IMR-90 (cell line): ENCODE measurements at regions not wholly inside any gene's neighbourhood (a gene's known extent, or its start where the extent isn't known, plus 50 kb on each side); places are given as distances from the start of the nearest gene placed in this dataset.

ENCODE experiments used
- ATAC-seq: fragments of 200-7000 bp; cut with Tn5 transposase; 2 replicates; pipeline ENCODE4 v1.9.1; 2020; ENCODE audit warnings: low read depth, mild to moderate bottlenecking, moderate library complexity
- BruUV-seq: library from RNA; stranded (reverse); fragments of 400-500 nt; replicated peaks from 2 replicates; lab custom pipeline; 2021; lab: Mats Ljungman, UMichigan
- CTCF ChIA-PET: fragments of 300-600 bp; formaldehyde crosslinking; extraction: SDS; loops from one replicate; lab custom pipeline; 2021; ENCODE audit warnings: antibody characterized with exemption; lab: Yijun Ruan, JAX
- POLR2A ChIA-PET: fragments of 300-600 bp; sonication (Branson Sonifier 250); formaldehyde crosslinking; loops from one replicate; lab custom pipeline; 2022; ENCODE audit warnings: antibody characterized with exemption; ENCODE audit not compliant: unreplicated experiment; lab: Charles Lee
- DNase-seq: peaks from one replicate; pipeline ENCODE4 v3.0.0; 2013
- H2AFZ ChIP-seq: replicated peaks from 2 replicates; pipeline ENCODE3; 2013; ENCODE audit warnings: low read length, mild to moderate bottlenecking; ENCODE audit not compliant: poor library complexity
- H2AK5ac ChIP-seq: 2 replicates; pipeline ENCODE4 v1.6.1; 2013; ENCODE audit warnings: low read depth, low read length, inconsistent platforms
- H2AK9ac ChIP-seq: replicated peaks from 2 replicates; pipeline ENCODE3; 2013; ENCODE audit warnings: mild to moderate bottlenecking, low read depth, low read length, moderate library complexity; ENCODE audit not compliant: poor library complexity
- H2BK120ac ChIP-seq: 2 replicates; pipeline ENCODE4 v1.6.1; 2013; ENCODE audit warnings: low read depth, low read length, inconsistent platforms
- H2BK15ac ChIP-seq: 3 replicates; pipeline ENCODE4 v1.6.1; 2013; ENCODE audit warnings: low read depth, low read length, inconsistent platforms
- H2BK20ac ChIP-seq: 2 replicates; pipeline ENCODE4 v1.6.1; 2013; ENCODE audit warnings: low read depth, mild to moderate bottlenecking, inconsistent platforms, low read length, moderate library complexity
- H2BK5ac ChIP-seq: 2 replicates; pipeline ENCODE4 v1.6.1; 2013; ENCODE audit warnings: mild to moderate bottlenecking, low read depth, low read length, inconsistent platforms; ENCODE audit not compliant: poor library complexity, severe bottlenecking
- H3K14ac ChIP-seq: replicated peaks from 2 replicates; pipeline ENCODE4 v1.6.1; 2013; ENCODE audit warnings: low read depth, low read length, inconsistent platforms
- H3K18ac ChIP-seq: 2 replicates; pipeline ENCODE4 v1.6.1; 2013; ENCODE audit warnings: low read depth, low read length, control low read depth
- H3K23ac ChIP-seq: 2 replicates; pipeline ENCODE4 v1.6.1; 2013; ENCODE audit warnings: low read depth, low read length, inconsistent platforms
- H3K27ac ChIP-seq: 2 replicates; pipeline ENCODE4 v1.5.1; 2013; ENCODE audit warnings: mild to moderate bottlenecking, control low read depth, low read length; ENCODE audit not compliant: insufficient read depth
- H3K27me3 ChIP-seq: 2 replicates; pipeline ENCODE4 v1.6.1; 2013; ENCODE audit warnings: low read length; ENCODE audit not compliant: control insufficient read depth, insufficient read depth
- H3K36me3 ChIP-seq: 2 replicates; pipeline ENCODE4 v1.6.1; 2013; ENCODE audit warnings: low read length, mixed read lengths; ENCODE audit not compliant: control insufficient read depth, insufficient read depth
- H3K4ac ChIP-seq: 2 replicates; pipeline ENCODE4 v1.6.1; 2013; ENCODE audit warnings: low read depth, low read length, inconsistent platforms
- H3K4me1 ChIP-seq: 2 replicates; pipeline ENCODE4 v1.6.1; 2013; ENCODE audit warnings: low read length, mixed read lengths; ENCODE audit not compliant: control insufficient read depth, insufficient read depth
- H3K4me2 ChIP-seq: 2 replicates; pipeline ENCODE4 v1.6.1; 2013; ENCODE audit warnings: low read depth, mild to moderate bottlenecking, control low read depth, low read length, moderate library complexity
- H3K4me3 ChIP-seq: 2 replicates; pipeline ENCODE4 v1.5.1; 2013; ENCODE audit warnings: low read depth, mild to moderate bottlenecking, control low read depth, low read length, moderate library complexity; ENCODE audit not compliant: insufficient read depth
- H3K56ac ChIP-seq: 2 replicates; pipeline ENCODE4 v1.6.1; 2013; ENCODE audit warnings: low read length, inconsistent platforms; ENCODE audit not compliant: insufficient read depth; ENCODE audit errors: extremely low read depth
- H3K79me1 ChIP-seq, 2 experiments: 2 replicates each; pipeline ENCODE4 v1.6.1; 2013; ENCODE audit warnings: low read length in 2 of 2, inconsistent platforms in 1 of 2, low read depth in 1 of 2
- H3K9ac ChIP-seq: 2 replicates; pipeline ENCODE4 v1.6.1; 2013; ENCODE audit warnings: low read depth, low read length, control low read depth
- H3K9me1 ChIP-seq: 2 replicates; pipeline ENCODE4 v1.6.1; 2013; ENCODE audit warnings: low read length, inconsistent platforms; ENCODE audit not compliant: insufficient read depth
- H3K9me3 ChIP-seq: 2 replicates; pipeline ENCODE4 v1.6.1; 2013; ENCODE audit warnings: low read length; ENCODE audit not compliant: control insufficient read depth, insufficient read depth
- H4K20me1 ChIP-seq: 2 replicates; pipeline ENCODE4 v1.6.1; 2013; ENCODE audit warnings: low read length, inconsistent platforms; ENCODE audit not compliant: insufficient read depth
- H4K5ac ChIP-seq: 2 replicates; pipeline ENCODE4 v1.6.1; 2013; ENCODE audit warnings: mild to moderate bottlenecking, low read depth, low read length, control low read depth
- H4K8ac ChIP-seq, 2 experiments: 2 replicates each; pipeline ENCODE4 v1.6.1; 2013; ENCODE audit warnings: low read depth in 2 of 2, low read length in 2 of 2, control low read depth in 1 of 2, inconsistent platforms in 1 of 2
- H4K91ac ChIP-seq: 2 replicates; pipeline ENCODE4 v1.6.1; 2013; ENCODE audit warnings: low read depth, low read length, inconsistent platforms; ENCODE audit not compliant: insufficient read depth
- BHLHE40 ChIP-seq: fragments of 150-350 bp; IDR thresholded peaks from 2 replicates; pipeline ENCODE4 v1.6.1; 2016; ENCODE audit warnings: mild to moderate bottlenecking, low read depth, low read length
- CEBPB ChIP-seq: IDR thresholded peaks from 2 replicates; pipeline ENCODE4 v1.6.1; 2012; ENCODE audit warnings: low read depth, low read length, improper control_type of control experiment
- CHD1 ChIP-seq: IDR thresholded peaks from 2 replicates; pipeline ENCODE4 v1.6.1; 2012; ENCODE audit warnings: low read depth, low read length, improper control_type of control experiment
- FOS ChIP-seq: fragments of 150-350 bp; IDR thresholded peaks from 2 replicates; pipeline ENCODE4 v1.6.1; 2016; ENCODE audit warnings: low read depth, low read length
- MAFK ChIP-seq: IDR thresholded peaks from 2 replicates; pipeline ENCODE4 v1.6.1; 2012; ENCODE audit warnings: low read depth, low read length, improper control_type of control experiment
- POLR2A ChIP-seq: IDR thresholded peaks from 2 replicates; pipeline ENCODE4 v1.6.1; 2012; ENCODE audit warnings: mild to moderate bottlenecking, low read depth, low read length
- RFX5 ChIP-seq: IDR thresholded peaks from 2 replicates; pipeline ENCODE4 v1.8.0; 2012; ENCODE audit warnings: low read depth, mild to moderate bottlenecking, low read length, moderate library complexity
- WGBS, 2 experiments: methylation state at CpG; one replicate each; pipeline versions ENCODE4 v1.1.5 to v1.1.7; 2013; ENCODE audit warnings: missing lambda C conversion rate in 2 of 2; ENCODE audit not compliant: insufficient read length in 1 of 2; ENCODE audit errors: extremely low coverage in 2 of 2; 5-methylcytosine and 5-hydroxymethylcytosine counted together
- dilution Hi-C: fragments of 300-500 bp; cut with HindIII; formaldehyde crosslinking; loops from one replicate; pipeline ENCODE4 v1.14.3; 2018; ENCODE audit warnings: low sequenced_read_pairs; ENCODE audit not compliant: unreplicated experiment
- in situ Hi-C: fragments of 300-500 bp; cut with MboI; formaldehyde crosslinking; loops from 3 replicates; pipeline ENCODE4 v1.14.3; 2019; ENCODE audit warnings: low sequenced_read_pairs, inconsistent platforms, mixed read lengths
- intact Hi-C: fragments of 100-400 bp; cut with micrococcal nuclease; formaldehyde crosslinking; loops from 2 replicates; pipeline ENCODE4 v1.10.0; 2022
- TF ChIP-seq, protein P1 (sequence below): fragments of 150-350 bp; IDR thresholded peaks from 2 replicates; pipeline ENCODE4 v1.6.1; 2017; ENCODE audit warnings: mild to moderate bottlenecking, antibody characterized with exemption, low read length, low read depth
- TF ChIP-seq, protein P2 (sequence below): fragments of 150-350 bp; IDR thresholded peaks from 2 replicates; pipeline ENCODE4 v1.6.1; 2016; ENCODE audit warnings: low read depth, mild to moderate bottlenecking, low read length, moderate library complexity, borderline replicate concordance

DNA sequence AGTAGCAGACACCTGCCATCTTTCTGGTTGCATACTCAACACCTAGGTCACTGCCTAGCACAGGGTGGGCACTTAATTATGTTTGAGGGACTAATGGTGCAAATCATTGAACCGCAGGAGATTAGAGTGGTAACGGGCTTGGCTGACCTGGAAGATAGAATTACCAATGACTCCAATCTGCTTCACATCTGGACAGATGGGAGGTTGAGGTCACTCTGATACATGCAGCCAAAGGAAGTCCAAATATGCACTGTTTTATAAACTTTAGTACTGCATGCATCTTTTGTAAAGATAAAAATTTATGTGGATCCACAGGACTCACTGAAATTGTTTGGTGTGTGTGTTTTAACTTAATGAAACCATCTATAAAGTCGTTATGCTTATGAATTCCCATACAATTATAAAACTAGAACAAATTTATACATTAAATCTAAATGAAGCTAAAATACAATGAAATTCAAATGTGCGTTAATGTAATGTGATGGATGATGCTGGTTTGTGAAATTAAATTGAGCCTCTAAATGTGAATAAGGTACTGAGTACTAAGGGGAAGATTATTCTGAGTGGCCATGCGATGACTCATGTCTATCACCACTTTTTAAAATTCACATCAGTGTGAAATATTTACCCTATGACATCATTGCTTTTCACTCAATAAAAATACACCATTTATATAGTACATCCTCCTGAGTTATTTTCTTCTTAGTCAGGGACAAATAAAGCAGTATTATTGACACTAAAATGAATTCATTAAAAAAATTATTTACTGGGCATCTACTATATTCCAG is 224.7 kb upstream of the FAM78B start:
- CTCF ChIA-PET = no interaction called here
- Histone ChIP-seq H2BK20ac (no peak overlapping the region), H2BK120ac (no peak overlapping the region), H4K91ac (no peak overlapping the region), H3K4me3 (no peak overlapping the region), H3K79me1 (no peaks in the 10 kb centered on the region), H3K4ac (no peak overlapping the region), H3K9ac (no peak overlapping the region), H2AFZ (no peak overlapping the region), H3K36me3 (no peaks in the 10 kb centered on the region), H2AK5ac (no peak overlapping the region), H2BK5ac (no peak overlapping the region), H2BK15ac (no peak overlapping the region), H3K23ac (no peak overlapping the region), H4K8ac (no peak overlapping the region), H3K4me1 (no peaks in the 10 kb centered on the region), H2AK9ac (no peak overlapping the region), H3K14ac (no peak overlapping the region), H3K9me1 (no peaks in the 10 kb centered on the region), H3K27ac (no peak overlapping the region), H3K18ac (no peak overlapping the region), H4K5ac (no peak overlapping the region), H4K20me1 (no peaks in the 10 kb centered on the region), H3K56ac (no peak overlapping the region), H3K27me3 (no peaks in the 10 kb centered on the region), H3K4me2 (no peak overlapping the region), H3K9me3 (peaks cover 14% of the 10 kb centered on the region)
- no CpG with 5 or more reads among the region's 5 CpGs for WGBS, 2 experiments
- DNase-seq = no peak
- POLR2A ChIA-PET = no interaction called here
- no peak for ATAC-seq
- BruUV-seq = no TSS peak
- TF ChIP-seq, protein P1, sequence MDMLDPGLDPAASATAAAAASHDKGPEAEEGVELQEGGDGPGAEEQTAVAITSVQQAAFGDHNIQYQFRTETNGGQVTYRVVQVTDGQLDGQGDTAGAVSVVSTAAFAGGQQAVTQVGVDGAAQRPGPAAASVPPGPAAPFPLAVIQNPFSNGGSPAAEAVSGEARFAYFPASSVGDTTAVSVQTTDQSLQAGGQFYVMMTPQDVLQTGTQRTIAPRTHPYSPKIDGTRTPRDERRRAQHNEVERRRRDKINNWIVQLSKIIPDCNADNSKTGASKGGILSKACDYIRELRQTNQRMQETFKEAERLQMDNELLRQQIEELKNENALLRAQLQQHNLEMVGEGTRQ = no peak
- TF ChIP-seq BHLHE40 = no peak
- TF ChIP-seq, protein P2, sequence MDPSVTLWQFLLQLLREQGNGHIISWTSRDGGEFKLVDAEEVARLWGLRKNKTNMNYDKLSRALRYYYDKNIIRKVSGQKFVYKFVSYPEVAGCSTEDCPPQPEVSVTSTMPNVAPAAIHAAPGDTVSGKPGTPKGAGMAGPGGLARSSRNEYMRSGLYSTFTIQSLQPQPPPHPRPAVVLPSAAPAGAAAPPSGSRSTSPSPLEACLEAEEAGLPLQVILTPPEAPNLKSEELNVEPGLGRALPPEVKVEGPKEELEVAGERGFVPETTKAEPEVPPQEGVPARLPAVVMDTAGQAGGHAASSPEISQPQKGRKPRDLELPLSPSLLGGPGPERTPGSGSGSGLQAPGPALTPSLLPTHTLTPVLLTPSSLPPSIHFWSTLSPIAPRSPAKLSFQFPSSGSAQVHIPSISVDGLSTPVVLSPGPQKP = no peak
- TF ChIP-seq FOS = no peak
- TF ChIP-seq RFX5 = no peak
- TF ChIP-seq POLR2A = no peak
- no peak for TF ChIP-seq CEBPB
- no peak for TF ChIP-seq MAFK
- TF ChIP-seq CHD1 = no peak
- intact Hi-C loops = no loop called here
- dilution Hi-C loops = no loop called here
- in situ Hi-C loops = no loop called here
